Uterus (tissue), 3 donors: ENCODE measurements at regions not wholly inside any gene's neighbourhood (a gene's known extent, or its start where the extent isn't known, plus 50 kb on each side); places are given as distances from the start of the nearest gene placed in this dataset.

Experiments used
- DNase-seq, 2 donors: peaks; one replicate each; pipeline ENCODE4 v3.0.0-alpha.2; 2019 to 2020
- H3K27ac ChIP-seq, 2 donors: fragments of 200-600 bp; sonication (generic); 1 replicate in 1 of 2; 2 replicates in 1 of 2; pipeline ENCODE4 v1.5.1; 2016 to 2018
- H3K27me3 ChIP-seq, 2 donors: fragments of 200-600 bp; sonication (generic); one replicate each; pipeline ENCODE4 v1.5.1; 2018 to 2019; ENCODE audit warnings: control low read depth in 1 of 2
- H3K36me3 ChIP-seq, 2 donors: fragments of 200-600 bp; sonication (generic); one replicate each; pipeline ENCODE4 v1.5.1; 2019; ENCODE audit warnings: control low read depth in 1 of 2
- H3K4me1 ChIP-seq, 2 donors: fragments of 200-600 bp; sonication (generic); one replicate each; pipeline ENCODE4 v1.5.1; 2018 to 2019; ENCODE audit warnings: control low read depth in 1 of 2
- H3K4me3 ChIP-seq, 2 donors: fragments of 200-600 bp; sonication (generic); 1 replicate in 1 of 2; 2 replicates in 1 of 2; pipeline ENCODE4 v1.5.1; 2018 to 2019; ENCODE audit warnings: mild to moderate bottlenecking in 1 of 2
- H3K9me3 ChIP-seq, 2 donors: fragments of 200-600 bp; sonication (generic); one replicate each; pipeline ENCODE4 v1.5.1; 2019; ENCODE audit warnings: control low read depth in 1 of 2
- POLR2A ChIP-seq, 2 donors: fragments of 450-650 bp; IDR thresholded peaks; one replicate each; pipeline ENCODE4 v1.6.1; 2016; ENCODE audit warnings: antibody characterized with exemption in 2 of 2, mild to moderate bottlenecking in 1 of 2, moderate library complexity in 1 of 2
- intact Hi-C: fragments of 100-400 bp; cut with DNase I; formaldehyde crosslinking; loops from one replicate; pipeline ENCODE4 v1.15.1; 2023; ENCODE audit warnings: low total_unique reads
- TF ChIP-seq, protein P1 (sequence below), 4 experiments: fragments of 200-600 bp in 2 of 4; fragments of 450-650 bp in 2 of 4; sonication (generic) in 2 of 4; IDR thresholded peaks; one replicate each; pipeline ENCODE4 v1.5.1; 2016 to 2019; ENCODE audit warnings: antibody characterized with exemption in 4 of 4, mild to moderate bottlenecking in 2 of 4, moderate library complexity in 1 of 4
- donor health status: DM: yes; HTN: yes; CAD: no.

GRCh38 chr12:126781593-126781992 lies 1485.4 kb upstream of the TMEM132C start:
- intact Hi-C loops, result no loop called here
- no peak for TF ChIP-seq POLR2A (IDR thresholded peaks at IDR 0.05)
- TF ChIP-seq, protein P1, sequence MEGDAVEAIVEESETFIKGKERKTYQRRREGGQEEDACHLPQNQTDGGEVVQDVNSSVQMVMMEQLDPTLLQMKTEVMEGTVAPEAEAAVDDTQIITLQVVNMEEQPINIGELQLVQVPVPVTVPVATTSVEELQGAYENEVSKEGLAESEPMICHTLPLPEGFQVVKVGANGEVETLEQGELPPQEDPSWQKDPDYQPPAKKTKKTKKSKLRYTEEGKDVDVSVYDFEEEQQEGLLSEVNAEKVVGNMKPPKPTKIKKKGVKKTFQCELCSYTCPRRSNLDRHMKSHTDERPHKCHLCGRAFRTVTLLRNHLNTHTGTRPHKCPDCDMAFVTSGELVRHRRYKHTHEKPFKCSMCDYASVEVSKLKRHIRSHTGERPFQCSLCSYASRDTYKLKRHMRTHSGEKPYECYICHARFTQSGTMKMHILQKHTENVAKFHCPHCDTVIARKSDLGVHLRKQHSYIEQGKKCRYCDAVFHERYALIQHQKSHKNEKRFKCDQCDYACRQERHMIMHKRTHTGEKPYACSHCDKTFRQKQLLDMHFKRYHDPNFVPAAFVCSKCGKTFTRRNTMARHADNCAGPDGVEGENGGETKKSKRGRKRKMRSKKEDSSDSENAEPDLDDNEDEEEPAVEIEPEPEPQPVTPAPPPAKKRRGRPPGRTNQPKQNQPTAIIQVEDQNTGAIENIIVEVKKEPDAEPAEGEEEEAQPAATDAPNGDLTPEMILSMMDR (IDR thresholded peaks at IDR 0.05), result no peak
- Histone ChIP-seq H3K9me3 (no peaks in the 10 kb centered on the region), H3K4me3 (no peak overlapping the region), H3K36me3 (no peaks in the 10 kb centered on the region), H3K27me3 (no peaks in the 10 kb centered on the region), H3K27ac (no peak overlapping the region), H3K4me1 (no peaks in the 10 kb centered on the region)
- no peak for DNase-seq

DNA sequence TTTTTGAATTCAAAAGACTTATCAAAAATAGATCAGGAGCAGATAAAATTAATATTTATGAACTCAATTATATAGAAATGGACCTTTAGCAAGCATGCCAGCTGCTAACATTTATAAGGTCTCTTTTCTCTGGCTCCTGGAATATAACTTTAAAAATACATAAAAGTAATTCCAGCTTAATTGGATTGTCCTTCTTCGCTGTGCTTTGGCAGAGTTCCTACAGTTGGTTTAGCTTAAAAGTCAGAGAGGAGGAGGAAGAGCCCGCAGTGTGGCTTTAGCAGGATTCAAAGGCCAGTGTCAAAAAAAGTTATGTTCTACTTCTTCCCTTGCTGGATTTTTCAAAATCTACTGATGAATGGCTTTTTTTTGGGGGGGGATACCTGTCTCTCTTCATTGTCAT lies 1484.9 kb upstream of the TMEM132C start:
- no peaks in the 10 kb centered on the region for H3K36me3 ChIP-seq
- intact Hi-C loops, result no loop called here
- H3K4me1 ChIP-seq, result no peaks in the 10 kb centered on the region
- no peaks in the 10 kb centered on the region for H3K9me3 ChIP-seq
- TF ChIP-seq, protein P1 (IDR thresholded peaks at IDR 0.05), result no peak
- no peak for TF ChIP-seq POLR2A (IDR thresholded peaks at IDR 0.05)
- no peak for DNase-seq
- no peak overlapping the region for H3K4me3 ChIP-seq
- H3K27me3 ChIP-seq, result no peaks in the 10 kb centered on the region
- no peak overlapping the region for H3K27ac ChIP-seq

- no peak for DNase-seq
- Histone ChIP-seq H3K36me3 (no peaks in the 10 kb centered on the region), H3K9me3 (no peaks in the 10 kb centered on the region), H3K4me1 (no peaks in the 10 kb centered on the region), H3K4me3 (no peak overlapping the region), H3K27me3 (no peaks in the 10 kb centered on the region), H3K27ac (no peak overlapping the region)
- intact Hi-C loops, result no loop called here
- no peak for TF ChIP-seq POLR2A (IDR thresholded peaks at IDR 0.05)
- TF ChIP-seq, protein P1 (IDR thresholded peaks at IDR 0.05), result no peak
Observed at GRCh38 chr12:126784328-126784921, 1482.5 kb upstream of the TMEM132C start.

GRCh38 chr12:126789963-126790362 lies 1477.0 kb upstream of the TMEM132C start:
- Histone ChIP-seq H3K27ac (no peak overlapping the region), H3K27me3 (no peaks in the 10 kb centered on the region), H3K4me3 (no peak overlapping the region), H3K4me1 (no peaks in the 10 kb centered on the region), H3K9me3 (no peaks in the 10 kb centered on the region), H3K36me3 (no peaks in the 10 kb centered on the region)
- TF ChIP-seq, protein P1 (IDR thresholded peaks at IDR 0.05), result no peak
- TF ChIP-seq POLR2A (IDR thresholded peaks at IDR 0.05), result no peak
- intact Hi-C loops, result no loop called here
- no peak for DNase-seq

- H3K27ac ChIP-seq, result no peak overlapping the region
- H3K4me1 ChIP-seq, result no peaks in the 10 kb centered on the region
- no peaks in the 10 kb centered on the region for H3K9me3 ChIP-seq
- DNase-seq, result no peak
- intact Hi-C loops, result no loop called here
- H3K4me3 ChIP-seq, result no peak overlapping the region
- no peaks in the 10 kb centered on the region for H3K36me3 ChIP-seq
- no peak for TF ChIP-seq POLR2A (IDR thresholded peaks at IDR 0.05)
- TF ChIP-seq, protein P1 (IDR thresholded peaks at IDR 0.05), result no peak
- no peaks in the 10 kb centered on the region for H3K27me3 ChIP-seq
Observed at GRCh38 chr12:126791122-126791521, 1475.8 kb upstream of the TMEM132C start.
